AG09309 (cell line): ENCODE measurements at regions not wholly inside any gene's neighbourhood (a gene's known extent, or its start where the extent isn't known, plus 50 kb on each side); places are given as distances from the start of the nearest gene placed in this dataset.

Experiments used
- DNase-seq: peaks from one replicate; pipeline ENCODE4 v3.0.0-alpha.2; 2010; ENCODE audit warnings: low read depth
- H3K4me3 ChIP-seq: 2 replicates; pipeline ENCODE4 v1.5.1; 2011; ENCODE audit warnings: mild to moderate bottlenecking, low read depth, low read length, moderate library complexity; ENCODE audit not compliant: control insufficient read depth
- TF ChIP-seq, protein P1 (sequence below): IDR thresholded peaks from 2 replicates; pipeline ENCODE4 v1.5.1; 2011; ENCODE audit warnings: mild to moderate bottlenecking, low read depth, low read length, inconsistent platforms; ENCODE audit not compliant: insufficient read depth, control insufficient read depth; ENCODE audit errors: missing control alignments

DNA sequence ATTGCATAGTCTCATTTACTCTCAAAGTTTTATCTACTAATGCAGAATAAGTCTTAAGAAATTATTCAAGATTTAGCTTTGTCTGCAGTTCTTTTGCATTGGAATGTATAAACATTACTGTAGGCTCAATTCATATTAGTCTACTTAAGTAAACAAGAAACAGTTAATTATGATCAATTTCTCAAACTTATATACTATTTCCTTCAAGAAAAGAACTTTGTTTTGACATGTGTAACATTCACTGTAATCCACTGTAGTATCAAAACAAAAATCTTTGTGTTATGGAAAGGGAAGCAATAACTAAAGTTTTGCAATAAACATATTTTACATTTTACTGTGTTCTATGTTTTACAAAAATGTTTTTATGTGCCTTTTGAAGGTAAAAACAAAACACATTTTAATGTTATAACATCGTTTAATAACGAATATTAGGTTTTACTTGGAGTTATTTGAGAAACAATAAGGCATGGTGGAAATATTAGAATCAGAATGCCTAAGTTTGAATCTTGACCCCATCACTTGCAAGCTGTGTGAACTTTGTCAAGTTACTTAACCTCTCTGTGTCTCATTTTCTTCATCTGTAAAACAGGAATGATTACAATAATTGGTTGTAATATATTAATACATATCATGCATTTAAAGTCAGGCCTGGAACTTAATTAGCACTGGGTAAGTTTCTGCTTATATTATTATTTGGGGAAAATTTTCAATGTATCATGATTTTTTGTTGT is 77.0 kb upstream of the DPH5 start:
- TF ChIP-seq, protein P1, sequence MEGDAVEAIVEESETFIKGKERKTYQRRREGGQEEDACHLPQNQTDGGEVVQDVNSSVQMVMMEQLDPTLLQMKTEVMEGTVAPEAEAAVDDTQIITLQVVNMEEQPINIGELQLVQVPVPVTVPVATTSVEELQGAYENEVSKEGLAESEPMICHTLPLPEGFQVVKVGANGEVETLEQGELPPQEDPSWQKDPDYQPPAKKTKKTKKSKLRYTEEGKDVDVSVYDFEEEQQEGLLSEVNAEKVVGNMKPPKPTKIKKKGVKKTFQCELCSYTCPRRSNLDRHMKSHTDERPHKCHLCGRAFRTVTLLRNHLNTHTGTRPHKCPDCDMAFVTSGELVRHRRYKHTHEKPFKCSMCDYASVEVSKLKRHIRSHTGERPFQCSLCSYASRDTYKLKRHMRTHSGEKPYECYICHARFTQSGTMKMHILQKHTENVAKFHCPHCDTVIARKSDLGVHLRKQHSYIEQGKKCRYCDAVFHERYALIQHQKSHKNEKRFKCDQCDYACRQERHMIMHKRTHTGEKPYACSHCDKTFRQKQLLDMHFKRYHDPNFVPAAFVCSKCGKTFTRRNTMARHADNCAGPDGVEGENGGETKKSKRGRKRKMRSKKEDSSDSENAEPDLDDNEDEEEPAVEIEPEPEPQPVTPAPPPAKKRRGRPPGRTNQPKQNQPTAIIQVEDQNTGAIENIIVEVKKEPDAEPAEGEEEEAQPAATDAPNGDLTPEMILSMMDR: no peak
- H3K4me3 ChIP-seq: no peak overlapping the region
- no peak for DNase-seq

DNA sequence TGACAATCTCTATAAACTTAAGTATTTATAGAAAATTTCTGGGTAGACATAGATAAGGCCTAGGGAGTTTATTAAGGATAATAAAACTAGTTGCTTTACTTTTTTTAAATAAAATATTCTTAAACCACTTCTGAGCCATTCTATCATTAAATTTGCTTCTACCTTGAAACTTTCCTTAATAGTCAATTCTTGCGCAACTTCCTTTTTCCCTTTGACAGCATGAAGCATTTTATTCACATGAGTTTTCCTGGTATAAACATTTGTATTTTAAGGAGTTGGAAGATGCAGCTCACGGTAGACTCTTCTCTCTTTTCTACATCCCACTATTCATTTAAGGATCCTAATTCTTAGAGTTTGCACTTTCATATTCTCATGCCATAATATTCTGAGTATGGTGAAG is 75.8 kb upstream of the DPH5 start:
- TF ChIP-seq, protein P1: no peak
- H3K4me3 ChIP-seq: no peak overlapping the region
- no peak for DNase-seq

DNA sequence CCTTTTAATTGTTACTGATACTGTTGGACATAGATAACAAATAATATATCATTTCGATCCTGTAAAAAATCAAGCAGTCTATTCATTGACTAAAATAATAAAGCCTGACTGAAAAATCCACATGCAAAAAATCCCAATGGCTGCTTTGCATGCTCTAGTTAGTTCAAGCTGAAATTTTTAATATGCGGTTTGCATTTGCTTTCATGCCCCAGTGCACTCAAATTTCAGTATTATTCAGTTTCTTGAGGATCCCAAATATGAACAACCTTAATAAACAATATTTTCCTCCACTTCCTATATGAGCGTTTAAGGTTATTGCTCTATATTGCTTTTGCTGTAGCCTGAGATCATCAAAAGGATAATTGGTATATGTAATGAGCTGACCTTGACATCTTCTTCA is 75.1 kb upstream of the DPH5 start:
- no peak overlapping the region for H3K4me3 ChIP-seq
- DNase-seq: no peak
- TF ChIP-seq, protein P1: no peak

DNA sequence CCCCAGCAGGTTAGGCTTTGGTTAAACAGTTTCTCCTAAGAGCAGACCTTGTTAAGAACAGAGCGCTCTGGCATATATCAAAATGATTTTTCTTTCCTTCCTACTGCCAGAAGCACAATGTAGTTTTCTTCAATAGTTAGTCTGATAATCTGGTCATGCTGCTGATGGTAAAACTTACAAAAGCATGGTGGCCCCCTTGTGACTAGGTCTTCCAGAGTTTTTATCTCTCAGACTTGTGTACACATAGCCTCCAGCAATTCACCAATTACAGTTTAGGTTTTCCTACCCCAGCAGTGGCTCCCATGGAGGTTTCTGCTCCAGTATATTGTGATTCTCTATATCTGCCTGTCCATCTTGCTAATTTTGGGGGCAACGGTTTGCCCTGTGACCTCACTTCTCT is 73.3 kb upstream of the DPH5 start:
- DNase-seq: no peak
- TF ChIP-seq, protein P1: no peak
- H3K4me3 ChIP-seq: no peak overlapping the region

DNA sequence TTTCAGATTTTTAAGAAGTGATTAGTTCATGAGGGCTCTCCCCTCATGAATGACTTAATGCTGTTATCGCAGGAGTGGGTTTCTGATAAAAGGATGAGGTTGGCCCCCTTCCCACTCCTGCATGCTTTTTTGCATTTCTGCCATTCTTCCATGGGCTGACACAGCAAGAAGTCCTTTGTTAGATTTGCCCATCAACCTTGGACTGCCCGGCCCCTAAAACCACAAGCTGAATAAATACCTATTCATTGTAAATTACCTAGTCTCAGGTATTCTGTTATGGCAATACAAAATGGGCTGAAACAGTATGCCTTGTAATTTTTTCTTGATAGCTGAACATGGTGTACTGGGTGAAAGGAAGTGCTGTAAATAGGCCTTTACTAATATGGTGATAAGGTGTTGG is 72.7 kb upstream of the DPH5 start:
- TF ChIP-seq, protein P1: no peak
- DNase-seq: no peak
- no peak overlapping the region for H3K4me3 ChIP-seq

DNA sequence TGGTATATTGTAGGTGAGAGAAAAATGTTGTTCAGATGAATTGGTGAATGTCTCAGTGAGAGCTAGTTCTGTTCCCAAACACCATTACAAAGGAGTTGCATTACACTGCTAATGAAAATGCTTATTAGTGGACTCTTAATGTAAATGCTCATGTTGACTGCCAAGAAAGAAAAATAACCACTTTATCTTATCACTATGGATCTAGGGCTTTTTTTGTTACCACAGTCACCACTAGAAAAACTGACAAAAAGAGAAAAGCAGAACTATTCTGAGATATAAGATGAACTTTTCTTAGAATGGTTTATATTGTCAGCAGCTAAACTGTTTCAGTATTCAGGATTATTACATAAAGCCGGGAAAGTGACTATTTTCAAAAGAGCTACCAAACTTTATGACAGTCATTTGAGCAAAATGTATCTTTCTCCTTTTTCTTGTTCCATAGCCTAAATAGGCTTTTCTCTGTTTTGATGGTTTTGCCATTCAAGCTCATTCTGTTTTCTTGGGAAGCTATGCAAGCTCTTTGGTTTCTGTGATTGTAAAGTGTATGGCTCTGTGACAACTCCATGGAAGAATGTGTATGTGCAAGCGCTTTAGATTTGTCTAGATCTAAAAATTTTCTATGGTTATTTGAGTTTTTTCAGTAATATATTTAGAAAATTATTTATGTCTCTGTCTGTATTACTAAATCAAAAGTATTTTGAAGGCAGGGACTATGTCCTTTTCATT is 64.2 kb upstream of the DPH5 start:
- TF ChIP-seq, protein P1: no peak
- no peak overlapping the region for H3K4me3 ChIP-seq
- no peak for DNase-seq

DNA sequence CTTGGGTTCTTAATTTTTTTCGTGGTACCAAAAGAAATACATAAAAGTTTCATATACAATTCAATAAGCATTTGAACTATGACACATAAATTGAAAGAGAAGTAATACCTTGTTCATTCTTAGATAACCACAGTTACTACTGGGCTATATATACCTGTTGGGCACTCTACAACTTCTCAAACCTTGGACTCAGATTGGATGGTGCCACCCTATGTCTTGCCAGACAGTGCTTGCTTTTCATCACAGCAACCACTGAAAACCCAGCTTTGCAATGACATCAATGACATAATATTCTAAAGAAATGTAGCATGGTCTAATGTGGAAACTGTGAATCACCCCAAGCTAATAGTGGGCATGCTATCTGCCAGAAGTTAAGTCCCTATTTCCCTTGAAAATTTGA is 62.8 kb upstream of the DPH5 start:
- H3K4me3 ChIP-seq: no peak overlapping the region
- TF ChIP-seq, protein P1: no peak
- DNase-seq: no peak
